ENCODE measurements at regions not wholly inside any gene's neighbourhood (a gene's known extent, or its start where the extent isn't known, plus 50 kb on each side); places are given as distances from the start of the nearest gene placed in this dataset.
"Not testable (repeated sequence)": the region's sequence is repeated elsewhere in the genome, so short reads cannot be mapped to it uniquely, and the experiment has no call there.

- not testable (repeated sequence) for DNase-seq (ENCODE audit: low spot score)
These were observed 411.8 kb downstream of the BTG1 start for GRCh38 chr12:91733846-91734245.

DNA sequence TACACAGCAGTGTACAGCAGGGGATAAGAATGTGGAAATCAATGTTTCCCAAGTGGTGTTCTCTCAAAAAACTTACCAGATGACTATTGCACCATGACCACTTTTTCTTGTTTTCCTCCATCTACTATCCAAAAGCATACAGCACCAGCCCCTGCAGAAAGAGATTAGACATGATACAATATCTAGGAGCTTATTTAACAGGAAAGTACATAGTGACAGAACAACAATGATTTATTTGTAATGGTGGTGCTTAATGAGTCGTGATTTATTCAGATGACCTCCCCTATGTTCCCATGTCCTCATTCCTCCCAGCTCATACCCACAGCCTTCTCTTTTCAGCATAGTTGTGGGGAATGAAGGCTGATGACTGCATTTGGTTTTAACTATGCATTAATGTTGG, 413.6 kb downstream of the BTG1 start:
- DNase-seq (ENCODE audit: low spot score) = no peak

DNA sequence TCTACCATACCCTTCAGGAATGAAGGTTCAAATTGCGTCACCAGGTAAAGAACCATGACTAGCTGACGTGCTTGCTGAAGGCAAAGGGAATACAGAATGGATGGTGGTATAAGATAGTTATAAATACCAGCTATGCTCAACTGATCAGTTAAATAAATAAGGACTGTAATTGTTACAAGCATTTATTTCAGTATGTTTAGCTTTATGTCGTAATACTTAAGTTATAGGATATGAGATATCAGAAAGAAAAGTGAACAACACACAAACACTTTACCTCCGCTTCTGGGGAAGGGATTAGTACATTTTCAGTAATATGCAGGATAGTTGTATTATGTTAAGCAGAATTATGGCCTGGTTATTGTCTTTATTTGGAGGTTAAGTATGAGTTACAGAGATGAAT, 416.1 kb downstream of the BTG1 start:
- no peak for DNase-seq (ENCODE audit: low spot score)

DNA sequence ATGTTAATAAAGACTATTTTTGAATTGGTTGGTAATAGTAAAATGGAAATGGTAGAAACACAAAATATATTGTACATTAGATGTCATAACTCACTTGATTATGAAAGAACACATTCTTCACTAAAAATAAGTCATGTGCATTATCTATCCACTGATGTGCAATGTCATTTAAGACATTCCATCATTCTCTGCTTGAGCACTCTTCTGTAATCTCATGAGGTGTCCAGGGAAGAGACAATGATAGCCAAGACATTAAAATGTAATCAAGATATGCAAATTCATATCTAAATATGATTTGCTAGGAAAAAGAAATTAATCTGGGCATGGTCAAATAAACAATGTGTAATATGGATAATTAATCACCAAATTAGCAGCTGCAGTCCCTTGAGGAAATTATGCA, 422.5 kb downstream of the BTG1 start:
- no peak for DNase-seq (ENCODE audit: low spot score)

DNA sequence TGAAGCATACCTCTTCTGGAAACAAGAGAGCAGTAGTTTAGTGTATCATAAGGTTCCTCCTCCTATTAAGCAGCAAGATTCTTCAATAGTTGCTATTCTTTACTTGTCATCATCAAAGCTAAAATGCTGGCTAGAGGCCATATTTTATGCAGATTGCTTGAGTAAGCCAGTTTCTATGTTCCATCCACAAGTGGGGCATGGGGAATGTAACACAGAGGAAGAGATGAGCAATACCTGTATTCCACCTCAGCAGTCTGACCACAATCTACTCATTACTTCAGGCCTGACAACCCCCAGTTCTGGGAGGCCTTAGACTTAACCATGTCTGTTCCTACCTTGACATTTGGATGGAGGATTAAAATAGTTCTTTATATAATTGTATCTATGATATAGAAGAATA, 423.6 kb downstream of the BTG1 start:
- no peak for DNase-seq (ENCODE audit: low spot score)

GRCh38 chr12:91721023-91721422, 424.6 kb downstream of the BTG1 start:
- DNase-seq (ENCODE audit: low spot score) = no peak

GRCh38 chr12:91718326-91718725, 427.3 kb downstream of the BTG1 start:
- no peak for DNase-seq (ENCODE audit: low spot score)

- no peak for DNase-seq (ENCODE audit: low spot score)
These were observed 427.8 kb downstream of the BTG1 start for GRCh38 chr12:91717804-91718203.

- not testable (repeated sequence) for DNase-seq (ENCODE audit: low spot score)
These were observed 433.7 kb downstream of the BTG1 start for GRCh38 chr12:91711925-91712324.

DNA sequence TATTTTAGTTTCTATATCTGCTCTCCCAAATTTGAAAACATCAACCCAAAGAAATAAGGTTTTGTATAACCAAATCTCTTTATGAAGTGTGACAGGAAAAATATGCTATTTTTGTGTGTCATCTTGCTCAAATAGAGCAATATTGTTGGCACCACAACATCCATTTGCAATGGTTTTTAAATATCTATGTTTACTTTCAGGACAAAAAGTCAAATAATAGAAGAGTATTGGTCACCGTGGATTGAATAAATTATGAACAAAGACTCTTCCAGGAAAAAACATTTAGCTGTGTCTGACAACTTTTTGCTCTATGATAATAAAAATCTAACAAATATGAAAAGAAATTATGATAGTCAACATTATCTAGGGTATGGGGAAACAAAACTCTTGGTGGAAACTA, 439.2 kb downstream of the BTG1 start:
- no peak for DNase-seq (ENCODE audit: low spot score)

DNA sequence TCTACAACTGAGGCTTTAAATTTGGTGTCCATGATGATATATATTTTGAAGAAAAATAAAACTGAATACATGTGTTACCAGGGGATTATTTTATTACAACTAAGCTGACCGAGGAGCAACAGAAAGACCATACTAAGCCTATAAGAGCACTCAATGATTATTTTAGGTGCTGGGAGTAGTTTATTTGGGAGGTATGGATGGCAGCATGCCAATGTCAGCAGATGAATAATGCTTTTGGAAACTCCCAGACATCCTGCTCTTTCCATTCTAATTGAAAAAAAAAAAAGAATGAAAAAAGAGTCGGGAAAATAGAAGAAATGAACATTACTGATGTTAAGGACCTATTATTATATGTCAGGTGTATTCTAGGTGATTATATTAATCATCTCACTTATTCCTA, 441.2 kb downstream of the BTG1 start:
- DNase-seq (ENCODE audit: low spot score) = no peak

DNA sequence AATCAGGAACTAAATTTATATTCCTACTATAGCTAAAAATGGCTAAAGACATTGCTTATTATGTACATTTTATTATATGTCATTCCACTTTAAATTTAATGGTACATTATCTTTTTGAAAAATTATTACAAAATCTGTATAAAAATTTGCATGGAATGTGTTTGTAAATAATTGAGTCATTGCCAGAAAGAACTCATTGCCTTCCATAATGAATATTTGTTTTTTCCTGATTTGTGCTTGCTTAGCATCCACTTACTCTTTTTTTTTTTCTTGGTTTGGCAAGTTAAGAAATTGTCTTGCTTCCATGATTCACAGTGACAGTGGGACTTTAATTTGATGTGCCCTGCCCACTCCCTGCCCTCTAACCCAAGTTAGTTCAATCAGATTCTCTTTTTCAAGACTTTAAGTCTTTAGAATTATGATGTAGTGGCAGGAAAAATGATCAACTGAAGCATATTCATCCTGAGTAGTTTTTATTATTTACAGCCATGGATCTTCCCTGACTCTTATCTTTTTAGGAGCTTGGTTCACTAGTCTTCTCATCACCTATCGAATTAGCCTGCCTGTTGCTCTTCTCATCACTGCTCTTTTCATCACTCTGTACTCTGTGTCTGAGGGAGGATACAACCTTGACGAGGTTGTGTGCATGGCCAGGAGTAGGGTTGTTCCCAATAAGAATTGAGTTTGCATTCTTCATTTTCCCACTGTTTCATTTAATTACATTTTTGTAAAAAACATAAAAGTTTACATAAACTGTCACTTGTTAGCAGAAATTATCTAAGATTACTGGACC, 442.0 kb downstream of the BTG1 start:
- no peak for DNase-seq (ENCODE audit: low spot score)

DNA sequence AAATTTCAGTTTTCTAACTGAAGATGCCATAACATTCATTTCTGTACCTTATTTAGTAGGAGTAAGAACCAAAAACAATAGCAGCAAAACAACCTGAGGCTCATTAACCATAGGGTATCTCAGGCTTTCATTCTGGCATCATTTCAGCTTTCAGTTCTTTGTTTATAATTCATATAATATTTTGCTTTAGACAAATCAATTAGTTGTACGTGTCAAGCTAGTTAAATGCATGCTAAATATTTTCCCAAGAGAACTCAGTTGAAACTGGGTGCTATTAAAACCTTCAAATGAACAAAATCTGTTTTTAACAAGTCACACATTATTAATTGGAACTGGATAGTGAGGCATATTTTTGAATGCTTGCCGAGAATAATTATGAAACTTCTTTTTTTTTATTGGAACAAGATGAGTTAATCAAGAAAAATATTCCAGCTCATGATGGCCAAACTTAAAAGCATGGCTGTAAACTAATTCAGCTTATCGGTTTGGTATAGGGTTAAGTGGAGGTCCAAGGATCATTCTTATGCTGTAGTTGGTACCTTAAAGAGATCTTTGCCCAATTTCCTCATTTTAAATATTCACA, 442.7 kb downstream of the BTG1 start:
- DNase-seq (ENCODE audit: low spot score) = no peak

DNA sequence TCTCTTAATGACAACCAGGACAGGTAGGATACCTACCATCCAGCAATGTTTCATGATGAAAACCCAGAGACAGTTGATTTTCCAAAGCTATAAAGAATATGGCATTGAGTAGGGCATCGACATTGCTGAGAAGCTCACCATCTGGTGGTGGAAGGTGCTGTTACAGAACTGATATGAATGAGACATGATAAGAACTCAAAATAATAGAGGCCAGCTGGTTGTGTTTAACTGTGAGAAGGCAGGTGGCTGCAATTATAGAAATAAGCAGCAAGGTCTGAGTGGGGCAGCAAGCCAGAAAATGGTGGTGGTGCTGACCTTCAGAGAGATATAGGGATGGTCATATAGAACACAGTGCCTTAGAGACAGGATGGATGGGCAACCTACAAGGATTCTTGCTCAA, 449.7 kb downstream of the BTG1 start:
- no peak for DNase-seq (ENCODE audit: low spot score)

GRCh38 chr12:91695406-91695805, 450.2 kb downstream of the BTG1 start:
- not testable (repeated sequence) for DNase-seq (ENCODE audit: low spot score)

DNA sequence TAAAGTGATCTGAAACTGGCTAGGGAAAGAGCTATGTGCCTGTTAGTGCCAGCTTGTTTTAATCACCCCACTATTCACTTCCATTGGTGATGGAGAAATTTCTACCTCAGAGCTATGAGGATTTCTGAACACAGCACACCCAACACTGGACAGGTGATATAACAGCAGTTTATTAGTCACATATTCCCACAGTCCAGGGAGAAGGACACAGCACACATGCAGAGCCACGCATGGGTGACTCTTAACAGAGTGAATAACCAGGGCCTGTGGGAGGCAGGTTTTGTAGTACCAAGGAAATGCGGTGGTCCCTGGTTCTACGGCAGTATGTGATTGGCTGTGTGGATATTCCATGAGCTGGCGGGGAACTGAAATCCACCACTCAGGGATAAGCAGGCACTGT, 455.1 kb downstream of the BTG1 start:
- no peak for DNase-seq (ENCODE audit: low spot score)

GRCh38 chr12:91687052-91688017, 458.3 kb downstream of the BTG1 start:
- no peak for DNase-seq (ENCODE audit: low spot score)

- peak; percentile 44 for DNase-seq (ENCODE audit: low spot score)
These were observed 459.7 kb downstream of the BTG1 start for GRCh38 chr12:91685917-91686316.

- DNase-seq (ENCODE audit: low spot score) = no peak
These were observed 463.9 kb downstream of the BTG1 start for GRCh38 chr12:91681751-91682150.

- DNase-seq (ENCODE audit: low spot score) = no peak
These were observed 464.8 kb downstream of the BTG1 start for GRCh38 chr12:91680864-91681263.

- no peak for DNase-seq (ENCODE audit: low spot score)
These were observed 468.1 kb downstream of the BTG1 start for GRCh38 chr12:91677556-91677955.

DNA sequence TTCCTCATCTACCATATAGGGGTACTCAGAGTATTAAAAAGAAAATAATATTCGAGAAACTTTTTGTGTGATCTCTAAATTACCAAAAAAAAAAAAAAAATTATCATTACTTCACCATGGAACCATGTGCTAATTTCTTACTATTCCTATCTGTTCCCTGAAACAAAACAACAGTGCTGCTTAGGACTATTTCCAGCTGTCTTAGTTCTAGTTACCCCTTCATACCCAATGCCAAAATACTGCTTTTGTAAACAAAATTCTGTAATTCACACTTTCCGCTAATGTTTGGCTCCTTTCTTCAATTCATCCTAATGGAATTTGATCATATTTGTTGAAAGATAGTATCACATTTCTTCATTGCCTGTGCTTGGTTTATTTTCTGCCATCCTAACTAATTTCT, 470.2 kb downstream of the BTG1 start:
- DNase-seq (ENCODE audit: low spot score) = no peak

GRCh38 chr12:91672130-91672529, 473.5 kb downstream of the BTG1 start:
- DNase-seq (ENCODE audit: low spot score) = no peak

Measured in RKO (cell line).